ENCODE measurements at regions not wholly inside any gene's neighbourhood (a gene's known extent, or its start where the extent isn't known, plus 50 kb on each side); places are given as distances from the start of the nearest gene placed in this dataset.

DNA sequence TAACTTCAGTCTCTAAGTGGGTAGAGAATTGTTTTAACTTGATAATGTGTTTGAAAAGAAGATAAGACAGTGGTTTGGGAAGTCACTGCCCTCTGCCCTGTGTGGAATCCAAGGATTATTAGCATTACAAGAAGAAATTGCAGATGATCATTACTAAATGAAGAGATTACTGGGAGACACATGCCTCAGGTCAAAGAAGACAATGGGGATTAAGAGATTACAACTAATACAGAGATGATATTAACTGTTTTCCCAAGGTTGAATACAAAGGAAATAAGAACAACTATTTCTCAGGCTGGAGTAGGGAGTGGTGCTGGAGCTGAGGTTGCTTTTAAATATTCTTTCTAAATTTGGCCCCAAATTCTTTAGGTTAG is 166.0 kb downstream of the TRMT11 start:
- no peak for DNase-seq

DNA sequence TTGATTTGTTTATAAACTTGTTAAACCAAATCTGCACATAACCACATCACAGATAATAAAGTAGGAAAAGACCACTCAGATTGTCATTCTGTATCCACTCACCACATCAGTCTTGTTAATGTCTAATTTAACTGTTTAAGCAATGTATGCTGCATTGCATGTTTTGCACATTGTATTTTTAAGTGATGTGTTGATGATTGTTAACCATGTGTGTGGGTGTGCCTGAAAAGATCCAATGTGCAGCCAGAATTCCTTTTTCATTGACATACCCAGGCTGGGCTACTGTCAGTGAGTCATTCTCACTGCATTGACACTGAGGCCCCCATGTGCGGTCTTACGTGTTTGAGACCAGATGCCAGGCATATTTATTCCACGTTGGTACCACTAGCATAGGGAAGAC is 167.3 kb downstream of the TRMT11 start:
- no peak for DNase-seq

DNA sequence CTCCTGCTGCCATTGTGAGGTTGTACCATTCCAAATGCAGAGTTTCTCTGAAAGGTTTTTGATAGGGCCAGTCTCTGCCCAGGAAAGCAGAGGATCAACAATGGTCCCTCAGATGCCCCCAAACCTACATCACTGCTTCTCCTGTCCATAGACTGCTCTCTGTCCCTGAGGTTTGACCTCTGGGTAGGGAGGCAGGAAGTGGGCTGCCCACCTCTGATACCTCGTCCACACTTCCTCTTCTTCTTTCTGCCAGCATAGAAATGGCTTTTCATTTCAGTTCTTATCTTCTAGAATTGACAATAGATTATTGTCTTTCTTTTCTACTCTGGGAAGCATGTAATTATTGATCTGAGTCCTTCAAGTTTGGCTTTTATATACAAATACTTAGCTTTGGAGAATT is 170.6 kb downstream of the TRMT11 start:
- no peak for DNase-seq

DNA sequence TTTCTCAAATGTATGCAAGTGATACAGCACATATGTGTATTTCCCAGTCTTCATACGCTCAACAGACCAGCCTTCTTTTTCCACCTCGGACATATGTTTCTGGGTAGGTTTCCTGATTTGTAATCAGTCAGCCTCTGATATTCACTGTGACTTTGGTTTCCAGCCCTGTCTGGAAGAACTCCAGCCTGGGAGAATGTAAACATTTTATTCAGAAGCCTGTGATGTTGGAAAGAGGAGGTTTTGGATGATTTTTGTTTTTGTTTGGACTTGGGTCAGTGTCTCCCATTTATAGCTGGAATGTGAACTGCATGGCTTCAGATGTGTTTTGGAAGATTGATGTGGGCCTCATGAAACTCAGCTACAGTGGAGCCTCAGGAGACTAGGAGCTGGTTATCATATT is 172.2 kb upstream of the CENPW start:
- no peak for DNase-seq

DNA sequence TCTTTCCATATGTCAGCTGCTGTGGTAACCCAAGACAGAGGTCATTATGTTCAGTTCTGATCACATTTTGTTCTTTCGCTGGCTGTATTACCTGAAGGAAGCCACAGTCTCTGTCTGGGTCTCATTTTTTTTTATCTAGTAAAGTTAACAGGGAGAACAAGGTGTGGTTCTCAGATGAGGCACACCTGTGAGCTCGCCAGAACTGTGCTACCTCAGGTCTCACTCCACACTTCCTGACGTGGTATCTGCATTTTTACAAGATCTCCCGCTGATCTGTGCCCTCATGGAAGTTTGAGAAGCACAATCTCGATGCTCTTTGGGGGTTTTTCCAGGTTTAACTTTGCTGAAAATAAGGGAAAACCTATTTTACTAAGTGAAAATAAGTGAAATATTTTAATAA is 169.5 kb upstream of the CENPW start:
- DNase-seq, result no peak

DNA sequence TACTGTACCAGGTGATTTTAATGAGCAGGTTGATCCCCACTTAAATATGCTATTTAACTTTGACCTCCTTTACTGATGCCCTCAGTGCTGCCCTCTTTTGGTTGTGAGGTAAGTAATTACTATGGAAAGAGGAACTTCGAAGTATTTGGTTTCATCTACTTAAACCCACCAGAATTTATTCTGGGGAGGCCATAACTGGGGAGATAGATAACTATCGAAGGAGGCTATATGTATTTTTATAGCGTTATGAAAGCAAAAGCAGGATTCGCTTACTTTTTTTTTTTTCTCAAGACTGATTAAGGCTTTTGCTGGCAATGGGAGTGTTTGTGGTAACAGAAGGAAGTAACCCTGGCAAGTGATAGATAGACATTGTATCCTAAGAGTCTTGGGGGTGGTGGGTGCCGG is 168.9 kb upstream of the CENPW start:
- no peak for DNase-seq

DNA sequence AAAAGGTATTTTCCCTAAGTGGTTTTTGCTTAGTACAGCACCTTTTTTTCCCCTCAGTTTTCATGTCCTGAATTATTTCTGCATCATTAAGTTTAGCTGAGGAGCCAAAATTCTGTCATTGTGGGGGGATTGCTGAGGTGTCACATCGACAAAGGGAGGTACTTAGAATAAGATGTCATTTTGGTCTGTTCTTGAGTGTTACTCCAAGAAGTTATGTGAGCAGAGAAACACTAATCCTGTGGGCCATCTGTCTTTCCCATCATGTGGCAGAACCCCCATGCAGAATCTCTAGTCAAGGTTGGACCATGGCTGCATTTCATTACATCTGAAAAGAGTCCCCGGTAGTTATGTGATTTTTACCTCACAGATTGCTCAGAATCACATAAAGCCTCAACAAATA is 167.8 kb upstream of the CENPW start:
- DNase-seq, result no peak

DNA sequence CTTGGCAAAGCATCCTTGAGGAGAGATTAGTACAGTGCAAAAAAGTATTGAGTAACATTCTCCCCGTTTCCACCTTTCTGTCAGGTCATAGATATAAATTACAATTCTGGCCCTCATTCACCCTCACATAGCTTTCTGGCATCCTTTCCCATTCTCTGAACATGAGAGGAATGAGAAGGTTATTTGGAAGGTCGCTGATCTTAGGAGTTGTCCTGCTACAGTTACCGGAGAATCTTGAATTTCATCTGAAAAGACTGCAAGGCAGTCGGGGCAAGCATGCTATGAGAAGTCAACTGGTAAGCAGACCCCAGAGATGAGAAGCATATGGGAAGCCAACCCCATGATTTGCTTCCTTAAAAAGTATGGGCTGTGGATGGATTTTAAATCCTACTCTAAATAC is 166.7 kb upstream of the CENPW start:
- DNase-seq, result no peak

DNA sequence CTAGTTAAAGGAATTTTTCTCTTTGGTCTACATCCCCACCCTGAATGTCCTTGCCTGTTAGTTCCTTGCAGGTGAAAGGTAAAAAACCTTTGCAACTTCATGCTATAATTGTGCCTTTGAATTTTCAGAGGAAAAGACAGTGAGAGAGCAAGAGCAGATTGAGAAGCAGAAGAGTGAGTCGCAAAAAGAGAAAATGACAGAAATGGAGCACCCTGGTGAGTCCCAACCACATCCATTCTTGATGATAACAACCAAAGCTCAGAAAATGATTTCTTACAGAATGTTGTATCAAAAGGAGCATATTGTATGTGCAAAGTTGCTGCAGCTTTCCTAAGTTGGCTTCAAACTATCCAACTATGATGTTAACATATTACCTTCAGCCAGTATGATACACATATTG is 165.2 kb upstream of the CENPW start:
- no peak for DNase-seq

DNA sequence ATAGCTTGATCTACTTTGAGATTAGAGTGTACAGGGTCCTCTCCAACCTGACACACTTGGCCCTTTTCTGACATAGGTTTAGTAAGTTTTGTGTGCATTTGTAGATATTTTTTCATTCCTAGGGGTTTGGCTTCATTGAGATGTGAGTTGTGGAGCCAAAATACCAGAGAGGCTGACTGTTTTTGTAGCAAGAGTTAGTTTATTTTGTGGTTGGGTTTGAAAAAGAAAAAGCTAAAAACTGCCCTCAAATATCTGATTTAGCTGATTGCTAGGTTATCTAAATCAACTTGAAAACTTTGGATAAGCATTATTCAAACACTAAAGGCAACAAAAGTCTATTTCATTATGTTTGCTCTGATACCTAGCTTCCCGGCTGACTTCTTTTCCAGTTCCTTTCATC is 164.7 kb upstream of the CENPW start:
- no peak for DNase-seq

DNA sequence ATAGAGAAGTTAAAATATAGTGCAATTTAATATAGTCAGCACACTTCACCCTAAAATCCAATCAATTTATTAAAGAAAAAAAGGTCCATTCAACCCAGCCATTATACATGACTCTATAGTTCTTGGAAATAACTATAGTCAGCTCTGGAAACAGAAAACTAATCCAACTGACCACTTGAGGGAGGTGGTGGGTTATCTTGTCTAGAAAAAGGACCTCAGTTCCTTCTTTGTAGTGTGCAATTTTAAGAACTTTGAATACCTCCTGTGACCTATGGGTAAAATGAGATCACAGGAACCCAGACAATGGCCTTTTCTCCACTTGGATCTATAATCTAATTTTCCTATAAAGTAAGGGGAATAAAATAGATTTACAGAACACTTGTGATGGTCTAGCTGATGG is 163.6 kb upstream of the CENPW start:
- DNase-seq, result no peak

DNA sequence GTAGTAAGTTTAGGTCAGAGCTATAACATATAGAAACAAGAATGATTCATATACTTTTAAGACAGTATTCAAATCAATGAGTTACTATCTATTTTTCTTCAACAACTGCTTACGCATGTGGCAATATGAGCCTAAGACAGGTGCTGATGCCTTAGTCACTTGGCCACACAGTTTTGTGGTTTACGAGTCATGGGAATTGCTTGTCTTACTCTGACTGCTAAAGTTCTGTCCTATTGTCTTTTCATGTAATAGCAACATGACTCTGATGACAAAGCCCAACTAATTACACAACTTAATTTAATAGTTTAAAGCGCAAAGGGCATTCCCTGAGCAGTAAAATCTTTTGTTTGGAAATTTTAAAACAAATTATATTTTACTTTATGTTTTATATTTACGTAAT is 159.3 kb upstream of the CENPW start:
- DNase-seq, result no peak

DNA sequence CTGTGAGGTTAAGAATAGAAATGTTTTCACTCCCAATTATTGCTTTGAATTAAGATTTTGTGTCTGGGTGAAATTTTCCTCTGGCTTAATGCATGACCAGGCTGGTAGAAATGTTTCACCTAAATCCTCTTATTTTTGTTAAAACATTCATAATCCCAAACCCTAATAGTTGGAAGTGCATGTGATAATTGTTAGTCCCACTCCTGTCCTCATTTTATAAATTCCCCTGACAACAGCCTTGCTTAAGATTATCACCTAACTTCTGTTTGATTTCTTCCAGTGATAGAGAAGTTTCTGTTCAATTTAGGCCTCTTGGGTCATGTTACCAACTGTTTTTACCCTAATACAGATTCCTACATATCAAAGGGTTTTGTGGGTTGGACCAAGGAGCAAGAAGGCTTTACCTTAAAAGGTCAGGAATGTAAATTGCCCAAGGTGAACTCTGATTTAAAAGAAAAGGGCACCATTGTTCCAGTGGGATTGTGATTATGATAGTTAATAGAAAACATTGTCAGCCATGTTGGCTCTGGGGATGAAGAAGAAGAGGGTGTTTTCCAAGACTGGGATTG is 158.7 kb upstream of the CENPW start:
- no peak for DNase-seq

DNA sequence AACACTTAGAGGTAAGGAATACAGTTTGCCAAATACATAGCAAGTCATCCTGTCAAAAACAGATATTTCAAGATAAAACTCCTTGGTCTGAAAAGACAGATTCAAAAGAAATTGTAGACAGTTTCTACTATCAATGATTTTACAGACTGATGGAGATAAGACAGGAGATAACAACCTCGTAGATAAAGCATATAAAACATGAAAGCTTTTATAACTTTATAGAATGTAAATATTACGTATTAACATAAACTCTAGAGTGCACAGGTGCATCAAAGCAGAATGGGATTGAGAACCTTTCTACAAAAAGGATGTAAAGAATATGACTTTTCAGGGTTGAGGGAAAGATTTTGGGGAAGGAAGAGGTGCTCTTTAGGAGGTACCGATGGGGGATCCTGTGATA is 158.0 kb upstream of the CENPW start:
- DNase-seq, result no peak

DNA sequence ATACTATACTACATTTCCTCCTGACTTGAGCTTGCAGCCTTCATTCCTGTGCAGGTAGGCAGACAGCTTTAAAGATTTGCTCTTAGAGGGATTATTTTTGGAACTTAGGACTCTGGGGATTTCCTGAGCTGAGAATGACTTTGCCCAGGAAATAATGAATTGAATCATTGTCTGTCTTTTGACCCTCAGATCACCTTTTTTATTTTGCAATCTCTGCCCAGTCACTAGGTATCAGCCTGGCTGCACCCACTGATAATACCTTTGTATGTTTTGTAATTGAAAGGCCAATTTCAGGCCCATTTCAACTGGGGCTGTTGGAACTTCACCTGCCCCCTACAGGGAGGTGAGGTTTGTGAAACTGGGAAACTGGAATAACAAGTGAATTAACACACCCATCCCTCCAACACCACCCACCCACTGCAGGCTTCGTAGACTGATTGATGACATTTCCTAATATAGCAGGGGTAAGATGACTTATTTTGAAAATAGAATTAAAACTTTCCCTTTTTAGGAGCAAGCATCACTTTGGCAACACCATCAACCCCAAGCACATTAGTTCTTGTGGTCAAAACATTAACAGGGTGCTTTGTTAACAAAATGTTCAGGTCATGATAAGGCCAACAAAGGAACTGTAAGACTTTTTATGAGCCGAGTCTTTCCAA is 157.1 kb upstream of the CENPW start:
- DNase-seq, result no peak

DNA sequence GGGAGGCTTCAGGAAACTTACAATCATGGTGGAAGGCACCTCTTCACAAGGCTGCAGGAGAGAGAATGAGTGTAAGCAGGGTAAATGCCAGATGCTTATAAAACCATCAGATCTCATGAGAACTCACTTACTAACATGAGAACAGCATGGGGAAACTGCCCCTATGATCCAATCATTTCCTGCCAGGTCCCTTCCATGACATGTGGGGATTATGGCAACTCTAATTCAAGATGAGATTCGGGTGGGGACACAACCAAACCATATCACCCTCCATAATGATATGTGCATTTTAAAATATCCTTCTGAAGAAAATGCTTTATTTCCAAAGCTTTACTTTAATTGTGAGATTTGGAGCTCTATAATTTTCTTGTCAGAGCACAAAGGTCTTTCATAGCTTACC is 154.1 kb upstream of the CENPW start:
- no peak for DNase-seq

DNA sequence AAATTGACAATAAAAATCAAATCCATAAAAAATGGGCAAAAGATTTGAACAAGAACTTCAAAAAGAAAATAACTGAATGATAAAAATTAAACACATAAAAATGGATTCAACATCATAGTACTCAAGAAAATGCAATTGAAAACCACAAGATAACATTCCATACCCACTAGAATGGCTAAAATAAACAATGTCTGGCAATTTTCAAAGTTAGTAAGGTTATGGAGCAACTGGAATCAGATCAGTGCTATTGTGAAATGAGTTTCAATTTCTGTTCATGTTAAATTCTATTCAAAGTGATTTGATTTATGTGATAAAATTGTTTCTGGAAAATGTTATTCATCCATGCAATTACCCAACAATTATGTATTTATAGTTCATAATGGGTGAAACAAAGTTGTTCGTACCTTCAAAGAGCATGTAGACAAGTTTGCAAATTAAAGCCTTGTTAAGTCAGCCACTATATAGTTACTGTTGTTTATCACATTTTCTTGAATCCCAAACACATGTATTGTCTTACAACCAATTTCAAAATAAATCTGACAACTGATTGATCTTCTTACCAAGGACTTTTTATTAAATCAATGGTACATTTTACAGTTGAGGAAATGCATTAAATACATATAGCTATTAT is 151.5 kb upstream of the CENPW start:
- no peak for DNase-seq

DNA sequence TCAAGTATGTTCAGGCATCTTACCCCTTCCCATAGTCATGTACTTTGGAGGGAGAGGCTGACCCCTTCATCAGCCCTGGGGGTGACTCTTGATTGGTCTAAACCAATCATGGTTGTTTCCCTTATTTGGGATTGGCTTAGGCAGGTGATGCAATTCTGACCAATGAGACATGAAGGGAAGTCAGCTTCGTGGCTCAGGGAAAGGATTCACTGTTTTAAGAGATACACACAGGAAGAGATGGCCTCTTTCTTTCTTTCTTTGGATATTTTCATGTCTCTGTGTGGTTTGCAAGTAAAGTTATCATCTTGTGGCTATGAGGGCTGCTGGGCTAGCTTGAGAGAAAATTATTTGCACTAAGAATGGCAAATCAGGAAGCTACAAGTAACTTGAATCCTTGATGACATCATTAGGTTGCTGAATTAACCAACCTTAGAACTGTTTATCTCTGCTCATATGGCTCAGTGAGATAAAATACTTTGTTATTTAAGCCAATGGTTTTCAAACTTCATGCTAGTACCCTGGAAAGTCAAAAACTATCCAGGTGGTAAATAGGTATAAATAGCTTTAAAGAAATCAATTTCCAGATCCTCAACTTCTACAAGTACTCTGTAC is 144.2 kb upstream of the CENPW start:
- DNase-seq, result no peak

DNA sequence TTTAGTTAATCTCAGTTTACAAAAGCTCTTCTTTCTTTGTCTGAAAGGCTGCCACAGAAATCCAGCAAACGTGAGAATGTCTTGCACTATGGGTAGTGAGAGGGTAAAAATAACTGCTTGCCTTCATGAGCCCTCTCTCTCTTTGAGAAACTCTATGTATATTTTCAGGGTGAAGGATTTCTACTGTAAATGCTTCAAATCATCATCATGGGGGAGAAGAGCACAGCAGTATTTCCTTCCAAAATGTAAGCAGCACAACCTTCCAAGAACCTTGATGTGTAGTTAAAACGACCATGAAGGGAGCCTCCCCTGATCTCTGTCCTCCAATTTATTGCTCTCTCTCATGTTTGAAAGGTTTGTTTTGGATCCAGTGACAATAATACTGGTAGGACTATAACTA is 141.3 kb upstream of the CENPW start:
- peak; percentile 65 for DNase-seq

DNA sequence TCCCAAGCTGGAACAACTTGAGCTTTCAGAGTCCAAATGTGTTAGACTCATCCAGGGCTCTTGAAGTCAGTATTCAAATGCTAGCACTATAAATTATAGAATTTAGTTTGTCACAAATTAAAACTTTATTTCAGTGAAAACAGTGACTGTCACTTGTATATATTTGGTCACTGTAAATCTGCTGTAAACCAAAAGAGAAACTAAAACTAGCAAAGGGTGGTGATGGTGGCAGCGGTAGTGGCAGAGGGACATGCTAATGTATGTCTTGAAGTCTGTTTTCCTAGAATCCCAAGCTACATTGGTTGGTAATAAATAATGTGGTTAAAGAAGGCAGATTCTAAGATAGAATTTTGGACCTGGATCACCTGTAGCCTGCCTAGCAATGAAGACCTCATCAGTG is 140.4 kb upstream of the CENPW start:
- DNase-seq, result no peak

DNA sequence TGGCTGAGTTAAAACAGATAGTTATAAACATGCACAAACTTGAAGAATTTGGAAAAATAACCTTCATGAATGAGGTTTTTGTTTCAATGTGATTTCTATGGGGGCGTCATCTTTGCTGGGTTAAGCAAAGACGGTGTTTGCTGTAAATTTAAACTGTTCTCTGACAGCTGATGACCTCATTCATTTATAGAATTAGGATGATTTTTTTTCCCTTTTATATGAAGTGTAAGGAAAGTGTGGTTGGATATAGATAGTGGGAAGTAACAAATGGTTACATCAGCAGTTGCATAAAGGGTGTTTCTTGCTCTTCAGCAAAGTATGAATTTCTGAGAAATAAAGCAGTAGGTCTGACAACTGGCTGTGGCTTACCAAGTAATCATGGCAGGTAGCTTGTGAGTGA is 137.2 kb upstream of the CENPW start:
- no peak for DNase-seq

DNA sequence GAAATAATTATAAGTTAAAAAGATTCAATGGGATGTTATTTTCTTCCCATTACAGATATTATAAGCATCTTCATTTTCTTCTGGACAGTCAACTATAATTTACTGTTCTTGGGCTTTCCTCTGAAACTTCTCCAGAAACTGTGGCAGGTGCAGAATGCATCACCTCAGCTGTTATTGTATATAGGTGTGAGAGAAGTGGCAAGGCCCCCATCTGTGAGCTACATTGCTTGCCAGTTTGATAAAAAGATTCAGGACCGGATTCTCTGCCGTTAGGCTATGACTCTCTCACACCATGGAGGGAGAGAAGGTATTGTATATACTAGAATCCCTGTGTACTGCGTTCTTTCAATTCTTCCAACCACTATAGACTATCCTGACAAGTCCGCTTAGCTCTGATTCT is 135.8 kb upstream of the CENPW start:
- no peak for DNase-seq

DNA sequence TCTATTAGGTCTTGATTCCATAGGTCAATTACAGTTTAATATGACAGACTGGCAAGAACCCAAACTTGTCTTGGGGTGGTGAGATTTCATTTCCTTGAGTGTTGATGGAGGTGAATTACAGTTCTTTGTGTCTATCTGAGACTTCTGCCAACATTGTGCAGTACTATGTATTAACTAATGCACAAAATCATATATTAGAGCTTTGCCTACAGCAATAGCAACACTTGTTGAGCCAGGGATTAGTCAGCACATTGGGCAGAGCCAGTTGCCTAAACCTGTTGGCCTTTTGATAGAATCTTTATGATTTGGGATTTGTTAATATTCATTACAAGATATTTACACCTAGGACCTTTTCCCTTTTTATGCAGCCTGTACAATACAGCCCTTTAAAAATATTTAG is 135.3 kb upstream of the CENPW start:
- DNase-seq, result no peak

DNA sequence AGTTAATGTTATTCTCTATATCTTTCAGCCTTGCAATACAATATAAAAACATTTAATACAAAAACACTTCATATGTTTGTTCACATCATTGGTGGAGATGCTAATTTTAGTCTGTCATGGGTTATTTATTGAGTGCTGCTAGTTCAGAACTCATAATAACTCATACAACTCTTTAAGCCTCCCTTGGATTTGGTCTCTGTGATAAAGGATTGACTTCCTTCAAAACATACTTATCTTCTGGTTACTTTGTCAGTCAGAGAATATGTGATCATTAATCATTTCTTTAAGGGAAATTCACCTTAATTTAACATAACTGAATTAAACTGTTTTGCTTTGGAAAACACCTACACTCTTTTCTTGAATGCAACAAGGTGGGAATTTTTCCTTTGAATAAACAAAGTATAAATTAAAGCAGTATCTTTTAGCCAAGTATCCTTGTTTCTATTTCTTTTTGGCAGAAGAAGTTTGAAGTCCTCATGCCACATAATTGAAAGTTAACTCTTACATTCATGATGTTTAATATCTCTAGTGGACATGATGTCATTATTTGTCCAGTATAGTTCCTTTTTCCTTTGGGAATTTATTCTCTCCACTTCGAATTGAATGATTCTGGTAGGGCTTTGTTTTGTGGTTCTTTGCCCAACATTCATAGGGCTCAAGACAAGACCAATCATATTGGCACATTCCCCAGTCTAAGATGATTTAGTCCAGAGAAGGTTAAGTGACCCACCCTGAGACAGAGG is 133.2 kb upstream of the CENPW start:
- no peak for DNase-seq

Measured in NCI-H748 treated with DMSO at 0.1 percent for 48 hours (cell line).